ENCODE measurements at regions not wholly inside any gene's neighbourhood (a gene's known extent, or its start where the extent isn't known, plus 50 kb on each side); places are given as distances from the start of the nearest gene placed in this dataset.
"Not testable (repeated sequence)": the region's sequence is repeated elsewhere in the genome, so short reads cannot be mapped to it uniquely, and the experiment has no call there.

GRCh38 chr17:5911919-5912318, 158.3 kb upstream of the WSCD1 start:
- no peak for DNase-seq

GRCh38 chr17:5913032-5913531, 157.1 kb upstream of the WSCD1 start:
- DNase-seq = no peak

GRCh38 chr17:5913641-5914040, 156.5 kb upstream of the WSCD1 start:
- no peak for DNase-seq

- DNase-seq = no peak
These were observed 154.8 kb upstream of the WSCD1 start for GRCh38 chr17:5915337-5915736.

GRCh38 chr17:5919089-5919488, 151.1 kb upstream of the WSCD1 start:
- no peak for DNase-seq

GRCh38 chr17:5921512-5922282, 148.5 kb upstream of the WSCD1 start:
- no peak for DNase-seq

GRCh38 chr17:5922476-5922875, 147.7 kb upstream of the WSCD1 start:
- no peak for DNase-seq

GRCh38 chr17:5929721-5930120, 140.5 kb upstream of the WSCD1 start:
- no peak for DNase-seq

- DNase-seq = not testable (repeated sequence)
These were observed 139.6 kb upstream of the WSCD1 start for GRCh38 chr17:5930555-5930954.

GRCh38 chr17:5931616-5932015, 138.6 kb upstream of the WSCD1 start:
- DNase-seq = no peak

GRCh38 chr17:5933430-5933829, 136.7 kb upstream of the WSCD1 start:
- DNase-seq = no peak

GRCh38 chr17:5941258-5941657, 128.9 kb upstream of the WSCD1 start:
- DNase-seq = no peak

GRCh38 chr17:5942687-5943086, 127.5 kb upstream of the WSCD1 start:
- no peak for DNase-seq

GRCh38 chr17:5943232-5943631, 126.9 kb upstream of the WSCD1 start:
- no peak for DNase-seq

GRCh38 chr17:5943982-5944381, 126.2 kb upstream of the WSCD1 start:
- DNase-seq = no peak

GRCh38 chr17:5947701-5948180, 122.4 kb upstream of the WSCD1 start:
- no peak for DNase-seq

GRCh38 chr17:5948811-5949210, 121.4 kb upstream of the WSCD1 start:
- no peak for DNase-seq

GRCh38 chr17:5950878-5951277, 119.3 kb upstream of the WSCD1 start:
- DNase-seq = no peak

- DNase-seq = no peak
These were observed 118.3 kb upstream of the WSCD1 start for GRCh38 chr17:5951912-5952311.

GRCh38 chr17:5952518-5952917, 117.7 kb upstream of the WSCD1 start:
- no peak for DNase-seq

- DNase-seq = no peak
These were observed 114.4 kb upstream of the WSCD1 start for GRCh38 chr17:5955764-5956163.

- no peak for DNase-seq
These were observed 111.3 kb upstream of the WSCD1 start for GRCh38 chr17:5958850-5959249.

GRCh38 chr17:5962371-5962770, 107.8 kb upstream of the WSCD1 start:
- no peak for DNase-seq

- no peak for DNase-seq
These were observed 98.2 kb upstream of the WSCD1 start for GRCh38 chr17:5971969-5972368.

GRCh38 chr17:5973410-5973809, 96.8 kb upstream of the WSCD1 start:
- DNase-seq = no peak

Measured in T-helper 1 cell (primary cell).